H9 (cell line): ENCODE measurements at regions not wholly inside any gene's neighbourhood (a gene's known extent, or its start where the extent isn't known, plus 50 kb on each side); places are given as distances from the start of the nearest gene placed in this dataset.

Experiments
- DNase-seq: peaks from one replicate; pipeline ENCODE4 v3.0.0-alpha.2; 2017
- H2AFZ ChIP-seq: one replicate; pipeline ENCODE4 v1.6.1; 2013; ENCODE audit warnings: mild to moderate bottlenecking, low read length, control low read depth, moderate library complexity
- H2AK5ac ChIP-seq: 2 replicates; pipeline ENCODE4 v1.6.1; 2013; ENCODE audit warnings: low read length, control low read depth, mixed read lengths; ENCODE audit not compliant: insufficient read length
- H2BK120ac ChIP-seq: one replicate; pipeline ENCODE4 v1.6.1; 2013; ENCODE audit warnings: low read depth, mild to moderate bottlenecking, low read length, control low read depth, inconsistent platforms; ENCODE audit not compliant: poor library complexity, severe bottlenecking
- H2BK12ac ChIP-seq: 2 replicates; pipeline ENCODE4 v1.6.1; 2013; ENCODE audit warnings: low read length, control low read depth, mixed read lengths, low read depth; ENCODE audit not compliant: insufficient read length
- H2BK15ac ChIP-seq: 2 replicates; pipeline ENCODE4 v1.6.1; 2013; ENCODE audit warnings: low read depth, low read length, control low read depth
- H2BK20ac ChIP-seq: one replicate; pipeline ENCODE4 v1.6.1; 2013; ENCODE audit warnings: low read depth, mild to moderate bottlenecking, low read length, control low read depth, inconsistent platforms; ENCODE audit not compliant: poor library complexity, severe bottlenecking
- H2BK5ac ChIP-seq: 2 replicates; pipeline ENCODE4 v1.6.1; 2013; ENCODE audit warnings: low read length, control low read depth, mixed read lengths; ENCODE audit not compliant: insufficient read length
- H3K14ac ChIP-seq: 2 replicates; pipeline ENCODE4 v1.6.1; 2013; ENCODE audit warnings: low read length, control low read depth; ENCODE audit not compliant: insufficient read depth
- H3K18ac ChIP-seq: 2 replicates; pipeline ENCODE4 v1.6.1; 2013; ENCODE audit warnings: low read depth, mild to moderate bottlenecking, mixed read lengths, low read length, control low read depth; ENCODE audit not compliant: insufficient read length
- H3K23ac ChIP-seq: 2 replicates; pipeline ENCODE4 v1.6.1; 2013; ENCODE audit warnings: low read length, control low read depth, mixed read lengths, low read depth; ENCODE audit not compliant: insufficient read length
- H3K23me2 ChIP-seq: 2 replicates; pipeline ENCODE4 v1.6.1; 2013; ENCODE audit warnings: low read depth, mild to moderate bottlenecking, mixed read lengths, low read length, control low read depth; ENCODE audit not compliant: insufficient read length, poor library complexity, severe bottlenecking
- H3K27ac ChIP-seq: 2 replicates; pipeline ENCODE4 v1.5.1; 2013; ENCODE audit warnings: low read length, control low read depth, mixed read lengths, low read depth; ENCODE audit not compliant: insufficient read length
- H3K27me3 ChIP-seq: 2 replicates; pipeline ENCODE4 v1.6.1; 2013; ENCODE audit warnings: low read length, control low read depth, inconsistent platforms; ENCODE audit not compliant: insufficient read depth
- H3K4ac ChIP-seq: 2 replicates; pipeline ENCODE4 v1.6.1; 2013; ENCODE audit warnings: low read depth, mild to moderate bottlenecking, control low read depth, inconsistent platforms, low read length, moderate library complexity
- H3K4me1 ChIP-seq: 2 replicates; pipeline ENCODE4 v1.6.1; 2013; ENCODE audit warnings: low read length, control low read depth, inconsistent platforms; ENCODE audit not compliant: insufficient read depth
- H3K4me2 ChIP-seq: 2 replicates; pipeline ENCODE4 v1.6.1; 2013; ENCODE audit warnings: low read length, control low read depth, mixed read lengths; ENCODE audit not compliant: insufficient read length, insufficient read depth
- H3K56ac ChIP-seq: 2 replicates; pipeline ENCODE4 v1.6.1; 2013; ENCODE audit warnings: low read depth, mild to moderate bottlenecking, mixed read lengths, low read length, control low read depth; ENCODE audit not compliant: insufficient read length
- H3K79me1 ChIP-seq: 2 replicates; pipeline ENCODE4 v1.6.1; 2013; ENCODE audit warnings: low read depth, mild to moderate bottlenecking, moderate library complexity, low read length, control low read depth, inconsistent platforms; ENCODE audit not compliant: insufficient read depth, poor library complexity, severe bottlenecking
- H3K79me2 ChIP-seq: 2 replicates; pipeline ENCODE4 v1.6.1; 2013; ENCODE audit warnings: low read length, control low read depth, inconsistent platforms; ENCODE audit not compliant: insufficient read depth
- H3K9ac ChIP-seq: 2 replicates; pipeline ENCODE4 v1.6.1; 2013; ENCODE audit warnings: low read length, control low read depth, mixed read lengths; ENCODE audit not compliant: insufficient read length; ENCODE audit errors: extremely low read depth
- H3K9me3 ChIP-seq: one replicate; pipeline ENCODE4 v1.6.1; 2013; ENCODE audit warnings: low read depth, low read length, inconsistent platforms; ENCODE audit not compliant: control insufficient read depth
- H3T11ph ChIP-seq: one replicate; pipeline ENCODE4 v1.6.1; 2013; ENCODE audit warnings: mild to moderate bottlenecking, low read length, control low read depth, inconsistent platforms
- H4K20me1 ChIP-seq: one replicate; pipeline ENCODE4 v1.6.1; 2013; ENCODE audit not compliant: control insufficient read depth, insufficient read length, insufficient read depth
- H4K5ac ChIP-seq: 2 replicates; pipeline ENCODE4 v1.6.1; 2013; ENCODE audit warnings: low read depth, mild to moderate bottlenecking, mixed read lengths, low read length, control low read depth; ENCODE audit not compliant: insufficient read length
- H4K8ac ChIP-seq: replicated peaks from 2 replicates; pipeline ENCODE4 v1.6.1; 2013; ENCODE audit warnings: low read length, control low read depth, mixed read lengths, low read depth; ENCODE audit not compliant: insufficient read length
- H4K91ac ChIP-seq: 2 replicates; pipeline ENCODE4 v1.6.1; 2013; ENCODE audit warnings: low read depth, mild to moderate bottlenecking, moderate library complexity, mixed read lengths, low read length, control low read depth; ENCODE audit not compliant: insufficient read length
- H3K27ac Mint-ChIP-seq, 3 experiments: 2 replicates in 2 of 3; 3 replicates in 1 of 3; pipeline ENCODE4 v1.8.0; 2020 to 2021; ENCODE audit warnings: mixed read lengths in 3 of 3, mild to moderate bottlenecking in 1 of 3, moderate library complexity in 1 of 3
- H3K27me3 Mint-ChIP-seq: 2 replicates; pipeline ENCODE4 v1.8.0; 2021; ENCODE audit warnings: low read depth, mild to moderate bottlenecking, moderate library complexity, mixed read lengths
- H3K36me3 Mint-ChIP-seq, 3 experiments: 2 replicates in 2 of 3; 3 replicates in 1 of 3; pipeline ENCODE4 v1.8.0; 2020 to 2021; ENCODE audit warnings: low read depth in 3 of 3, mixed read lengths in 3 of 3; ENCODE audit not compliant: insufficient read depth in 1 of 3
- H3K4me1 Mint-ChIP-seq, 2 experiments: 2 replicates each; pipeline ENCODE4 v1.8.0; 2020; ENCODE audit warnings: mixed read lengths in 2 of 2
- H3K4me3 Mint-ChIP-seq, 2 experiments: 2 replicates in 1 of 2; 3 replicates in 1 of 2; pipeline ENCODE4 v1.8.0; 2020 to 2021; ENCODE audit warnings: mild to moderate bottlenecking in 2 of 2, mixed read lengths in 2 of 2, moderate library complexity in 1 of 2
- H3K9me3 Mint-ChIP-seq, 2 experiments: 2 replicates in 1 of 2; 3 replicates in 1 of 2; pipeline ENCODE4 v1.8.0; 2020; ENCODE audit warnings: mild to moderate bottlenecking in 2 of 2, mixed read lengths in 2 of 2, moderate library complexity in 1 of 2
- WGBS: extraction: QIAGEN DNeasy Blood & Tissue Kit; methylation state at CpG from one replicate; pipeline ENCODE4 v1.1.7; 2013; ENCODE audit warnings: missing lambda C conversion rate, low lambda C conversion rate, mixed read lengths; ENCODE audit not compliant: insufficient read length; ENCODE audit errors: extremely low coverage; 5-methylcytosine and 5-hydroxymethylcytosine counted together
- TF ChIP-seq, protein P1 (sequence below): fragments of 200-600 bp; sonication (generic); conservative IDR thresholded peaks from 3 replicates; pipeline ENCODE4 v1.8.0; 2021; ENCODE audit warnings: antibody characterized with exemption, mild to moderate bottlenecking

DNA sequence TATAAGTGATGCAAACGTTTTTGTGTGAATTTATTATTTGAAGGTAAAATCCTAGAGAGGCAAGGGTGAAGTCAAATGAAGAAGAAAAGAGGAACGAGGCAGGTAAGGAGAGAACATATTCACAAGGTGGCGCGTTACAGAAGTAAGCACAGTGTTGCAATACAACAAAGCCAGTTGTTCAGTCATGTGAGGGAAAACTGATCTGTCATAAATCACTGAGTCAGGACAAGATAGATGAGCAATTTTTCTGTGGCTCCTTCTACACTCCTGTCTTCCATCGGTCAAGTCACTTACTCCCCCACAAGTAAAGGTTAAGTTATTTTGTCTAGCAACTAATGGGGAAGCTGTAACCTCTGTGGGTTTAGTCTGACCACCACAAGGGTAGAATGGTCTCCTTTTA, 203.0 kb upstream of the GK2 start:
- Histone ChIP-seq H2AK5ac (no peak overlapping the region), H3K14ac (no peak overlapping the region), H2AFZ (no peak overlapping the region), H4K8ac (no peak overlapping the region), H3K18ac (no peak overlapping the region), H3K9me3 (no peaks in the 10 kb centered on the region), H2BK12ac (no peak overlapping the region), H3K27me3 (no peaks in the 10 kb centered on the region), H4K91ac (no peak overlapping the region), H3K23ac (no peak overlapping the region), H2BK120ac (no peak overlapping the region), H3K4me1 (no peaks in the 10 kb centered on the region), H3K23me2 (no peaks in the 10 kb centered on the region), H4K5ac (no peak overlapping the region), H3K4me2 (no peak overlapping the region), H3K79me1 (no peaks in the 10 kb centered on the region), H3T11ph (no peak overlapping the region), H3K56ac (no peak overlapping the region), H2BK5ac (no peak overlapping the region), H3K27ac (no peak overlapping the region), H2BK20ac (no peak overlapping the region), H3K9ac (no peak overlapping the region), H3K4ac (no peak overlapping the region), H2BK15ac (no peak overlapping the region), H4K20me1 (no peaks in the 10 kb centered on the region), H3K79me2 (no peaks in the 10 kb centered on the region)
- Mint-ChIP-seq H3K4me3 (no peak overlapping the region), H3K9me3 (no peaks in the 10 kb centered on the region), H3K27ac (no peak overlapping the region), H3K36me3 (no peaks in the 10 kb centered on the region), H3K27me3 (no peaks in the 10 kb centered on the region), H3K4me1 (no peaks in the 10 kb centered on the region)
- no CpG with 5 or more reads among the region's 5 CpGs for WGBS
- no peak for DNase-seq
- TF ChIP-seq, protein P1, sequence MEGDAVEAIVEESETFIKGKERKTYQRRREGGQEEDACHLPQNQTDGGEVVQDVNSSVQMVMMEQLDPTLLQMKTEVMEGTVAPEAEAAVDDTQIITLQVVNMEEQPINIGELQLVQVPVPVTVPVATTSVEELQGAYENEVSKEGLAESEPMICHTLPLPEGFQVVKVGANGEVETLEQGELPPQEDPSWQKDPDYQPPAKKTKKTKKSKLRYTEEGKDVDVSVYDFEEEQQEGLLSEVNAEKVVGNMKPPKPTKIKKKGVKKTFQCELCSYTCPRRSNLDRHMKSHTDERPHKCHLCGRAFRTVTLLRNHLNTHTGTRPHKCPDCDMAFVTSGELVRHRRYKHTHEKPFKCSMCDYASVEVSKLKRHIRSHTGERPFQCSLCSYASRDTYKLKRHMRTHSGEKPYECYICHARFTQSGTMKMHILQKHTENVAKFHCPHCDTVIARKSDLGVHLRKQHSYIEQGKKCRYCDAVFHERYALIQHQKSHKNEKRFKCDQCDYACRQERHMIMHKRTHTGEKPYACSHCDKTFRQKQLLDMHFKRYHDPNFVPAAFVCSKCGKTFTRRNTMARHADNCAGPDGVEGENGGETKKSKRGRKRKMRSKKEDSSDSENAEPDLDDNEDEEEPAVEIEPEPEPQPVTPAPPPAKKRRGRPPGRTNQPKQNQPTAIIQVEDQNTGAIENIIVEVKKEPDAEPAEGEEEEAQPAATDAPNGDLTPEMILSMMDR = no peak
